ENCODE measurements at regions not wholly inside any gene's neighbourhood (a gene's known extent, or its start where the extent isn't known, plus 50 kb on each side); places are given as distances from the start of the nearest gene placed in this dataset.

DNA sequence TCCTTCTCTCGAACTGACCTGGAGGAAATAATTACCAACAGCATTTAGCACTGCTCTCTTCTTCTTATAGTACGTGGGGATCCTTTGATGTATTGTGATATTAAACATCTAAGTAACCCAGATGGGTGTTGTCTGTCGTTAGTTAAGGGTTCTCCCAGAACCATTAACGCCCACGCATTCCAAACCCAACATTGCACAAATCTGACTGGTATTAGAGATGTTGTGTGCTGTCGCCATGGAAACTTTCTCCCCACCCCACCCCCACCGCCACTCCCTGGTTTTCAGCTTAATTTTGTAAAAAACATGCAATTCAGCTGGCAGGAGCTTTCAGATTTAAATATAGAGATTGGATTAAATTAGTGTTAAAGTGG, 1495.2 kb downstream of the TBC1D22A start:
- Histone ChIP-seq H3K79me2 (ENCODE audit: insufficient read depth, low read length) (no peaks in the 10 kb centered on the region), H3K9me3 (ENCODE audit: control insufficient read depth in 1 of 2, insufficient read depth in 1 of 2, low read depth in 1 of 2, low read length in 2 of 2) (no peaks in the 10 kb centered on the region; a peak in 1 of 4 replicates), H3K9me2 (ENCODE audit: insufficient read depth) (no peaks in the 10 kb centered on the region), H3K36me3 (ENCODE audit: control insufficient read depth in 1 of 2, insufficient read depth in 2 of 2, low read length in 2 of 2) (no peaks in the 10 kb centered on the region), H4K20me1 (ENCODE audit: insufficient read depth) (no peaks in the 10 kb centered on the region), H3K9ac (ENCODE audit: low read length) (no peak overlapping the region), H3K4me1 (ENCODE audit: control insufficient read depth in 1 of 2, insufficient read depth in 2 of 2, low read length in 2 of 2) (no peaks in the 10 kb centered on the region), H3K27ac (ENCODE audit: low read depth, low read length) (no peak overlapping the region), H3K4me3 (replicated peaks in 1 of 2; ENCODE audit: low read depth in 1 of 2, low read length in 2 of 2) (no peak overlapping the region), H2AFZ (ENCODE audit: low read depth, low read length, poor library complexity, severe bottlenecking) (no peak overlapping the region), H3K4me2 (ENCODE audit: low read length) (no peak overlapping the region), H3K27me3 (ENCODE audit: insufficient read depth, low read length) (peaks cover 2% of the 10 kb centered on the region; the same call in 1 of the 2 replicates)
- no TSS peak for BruUV-seq (replicated peaks)
- intact Hi-C loops (cut with micrococcal nuclease), result no loop called here
- ATAC-seq (no peak), DNase-seq (ENCODE audit: low read depth, low spot score) (no peak)
- POLR2A ChIA-PET, result no interaction called here
- no peak for TF ChIP-seq ELF1 (IDR thresholded peaks at IDR 0.05; ENCODE audit: borderline replicate concordance, low read depth)
- TF ChIP-seq, protein P1, sequence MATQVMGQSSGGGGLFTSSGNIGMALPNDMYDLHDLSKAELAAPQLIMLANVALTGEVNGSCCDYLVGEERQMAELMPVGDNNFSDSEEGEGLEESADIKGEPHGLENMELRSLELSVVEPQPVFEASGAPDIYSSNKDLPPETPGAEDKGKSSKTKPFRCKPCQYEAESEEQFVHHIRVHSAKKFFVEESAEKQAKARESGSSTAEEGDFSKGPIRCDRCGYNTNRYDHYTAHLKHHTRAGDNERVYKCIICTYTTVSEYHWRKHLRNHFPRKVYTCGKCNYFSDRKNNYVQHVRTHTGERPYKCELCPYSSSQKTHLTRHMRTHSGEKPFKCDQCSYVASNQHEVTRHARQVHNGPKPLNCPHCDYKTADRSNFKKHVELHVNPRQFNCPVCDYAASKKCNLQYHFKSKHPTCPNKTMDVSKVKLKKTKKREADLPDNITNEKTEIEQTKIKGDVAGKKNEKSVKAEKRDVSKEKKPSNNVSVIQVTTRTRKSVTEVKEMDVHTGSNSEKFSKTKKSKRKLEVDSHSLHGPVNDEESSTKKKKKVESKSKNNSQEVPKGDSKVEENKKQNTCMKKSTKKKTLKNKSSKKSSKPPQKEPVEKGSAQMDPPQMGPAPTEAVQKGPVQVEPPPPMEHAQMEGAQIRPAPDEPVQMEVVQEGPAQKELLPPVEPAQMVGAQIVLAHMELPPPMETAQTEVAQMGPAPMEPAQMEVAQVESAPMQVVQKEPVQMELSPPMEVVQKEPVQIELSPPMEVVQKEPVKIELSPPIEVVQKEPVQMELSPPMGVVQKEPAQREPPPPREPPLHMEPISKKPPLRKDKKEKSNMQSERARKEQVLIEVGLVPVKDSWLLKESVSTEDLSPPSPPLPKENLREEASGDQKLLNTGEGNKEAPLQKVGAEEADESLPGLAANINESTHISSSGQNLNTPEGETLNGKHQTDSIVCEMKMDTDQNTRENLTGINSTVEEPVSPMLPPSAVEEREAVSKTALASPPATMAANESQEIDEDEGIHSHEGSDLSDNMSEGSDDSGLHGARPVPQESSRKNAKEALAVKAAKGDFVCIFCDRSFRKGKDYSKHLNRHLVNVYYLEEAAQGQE (IDR thresholded peaks at IDR 0.05; ENCODE audit: low read depth), result no peak
- TF ChIP-seq, protein P2, sequence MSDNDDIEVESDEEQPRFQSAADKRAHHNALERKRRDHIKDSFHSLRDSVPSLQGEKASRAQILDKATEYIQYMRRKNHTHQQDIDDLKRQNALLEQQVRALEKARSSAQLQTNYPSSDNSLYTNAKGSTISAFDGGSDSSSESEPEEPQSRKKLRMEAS (IDR thresholded peaks at IDR 0.05), result no peak
- TF ChIP-seq, protein P3, sequence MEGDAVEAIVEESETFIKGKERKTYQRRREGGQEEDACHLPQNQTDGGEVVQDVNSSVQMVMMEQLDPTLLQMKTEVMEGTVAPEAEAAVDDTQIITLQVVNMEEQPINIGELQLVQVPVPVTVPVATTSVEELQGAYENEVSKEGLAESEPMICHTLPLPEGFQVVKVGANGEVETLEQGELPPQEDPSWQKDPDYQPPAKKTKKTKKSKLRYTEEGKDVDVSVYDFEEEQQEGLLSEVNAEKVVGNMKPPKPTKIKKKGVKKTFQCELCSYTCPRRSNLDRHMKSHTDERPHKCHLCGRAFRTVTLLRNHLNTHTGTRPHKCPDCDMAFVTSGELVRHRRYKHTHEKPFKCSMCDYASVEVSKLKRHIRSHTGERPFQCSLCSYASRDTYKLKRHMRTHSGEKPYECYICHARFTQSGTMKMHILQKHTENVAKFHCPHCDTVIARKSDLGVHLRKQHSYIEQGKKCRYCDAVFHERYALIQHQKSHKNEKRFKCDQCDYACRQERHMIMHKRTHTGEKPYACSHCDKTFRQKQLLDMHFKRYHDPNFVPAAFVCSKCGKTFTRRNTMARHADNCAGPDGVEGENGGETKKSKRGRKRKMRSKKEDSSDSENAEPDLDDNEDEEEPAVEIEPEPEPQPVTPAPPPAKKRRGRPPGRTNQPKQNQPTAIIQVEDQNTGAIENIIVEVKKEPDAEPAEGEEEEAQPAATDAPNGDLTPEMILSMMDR (IDR thresholded peaks at IDR 0.05 in 2 of 3, conservative IDR thresholded peaks at IDR 0.05 in 1 of 3; ENCODE audit: borderline replicate concordance in 1 of 3, insufficient read depth in 1 of 3, low read depth in 2 of 3, low read length in 2 of 3), result no peak
- no peak for TF ChIP-seq SIN3A (IDR thresholded peaks at IDR 0.05; ENCODE audit: low read depth)
- TF ChIP-seq YY1 (IDR thresholded peaks at IDR 0.05; ENCODE audit: extremely low read depth, insufficient replicate concordance, low read depth, low read length), result no peak
- no peak for TF ChIP-seq POLR2A (IDR thresholded peaks at IDR 0.05; ENCODE audit: borderline replicate concordance, extremely low read depth, insufficient read depth, insufficient read length)
- no peak for TF ChIP-seq JUND (IDR thresholded peaks at IDR 0.05)
- TF ChIP-seq TCF7L2 (IDR thresholded peaks at IDR 0.05; ENCODE audit: borderline replicate concordance, extremely low read depth, insufficient read depth, insufficient read length), result no peak
- no peak for TF ChIP-seq SP1 (IDR thresholded peaks at IDR 0.05; ENCODE audit: low read depth)
- TF ChIP-seq CEBPB (IDR thresholded peaks at IDR 0.05; ENCODE audit: low read depth), result no peak
- TF ChIP-seq, protein P4, sequence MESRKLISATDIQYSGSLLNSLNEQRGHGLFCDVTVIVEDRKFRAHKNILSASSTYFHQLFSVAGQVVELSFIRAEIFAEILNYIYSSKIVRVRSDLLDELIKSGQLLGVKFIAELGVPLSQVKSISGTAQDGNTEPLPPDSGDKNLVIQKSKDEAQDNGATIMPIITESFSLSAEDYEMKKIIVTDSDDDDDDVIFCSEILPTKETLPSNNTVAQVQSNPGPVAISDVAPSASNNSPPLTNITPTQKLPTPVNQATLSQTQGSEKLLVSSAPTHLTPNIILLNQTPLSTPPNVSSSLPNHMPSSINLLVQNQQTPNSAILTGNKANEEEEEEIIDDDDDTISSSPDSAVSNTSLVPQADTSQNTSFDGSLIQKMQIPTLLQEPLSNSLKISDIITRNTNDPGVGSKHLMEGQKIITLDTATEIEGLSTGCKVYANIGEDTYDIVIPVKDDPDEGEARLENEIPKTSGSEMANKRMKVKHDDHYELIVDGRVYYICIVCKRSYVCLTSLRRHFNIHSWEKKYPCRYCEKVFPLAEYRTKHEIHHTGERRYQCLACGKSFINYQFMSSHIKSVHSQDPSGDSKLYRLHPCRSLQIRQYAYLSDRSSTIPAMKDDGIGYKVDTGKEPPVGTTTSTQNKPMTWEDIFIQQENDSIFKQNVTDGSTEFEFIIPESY (IDR thresholded peaks at IDR 0.05; ENCODE audit: extremely low read depth, insufficient replicate concordance, low read length), result no peak
- no peak for TF ChIP-seq ZFX (IDR thresholded peaks at IDR 0.05)
- TF ChIP-seq POLR2AphosphoS5 (IDR thresholded peaks at IDR 0.05; ENCODE audit: low read depth, low read length), result no peak
- TF ChIP-seq FOSL1 (IDR thresholded peaks at IDR 0.05; ENCODE audit: low read depth), result no peak
- no peak for TF ChIP-seq SRF (IDR thresholded peaks at IDR 0.05; ENCODE audit: low read depth)
- TF ChIP-seq, protein P5, sequence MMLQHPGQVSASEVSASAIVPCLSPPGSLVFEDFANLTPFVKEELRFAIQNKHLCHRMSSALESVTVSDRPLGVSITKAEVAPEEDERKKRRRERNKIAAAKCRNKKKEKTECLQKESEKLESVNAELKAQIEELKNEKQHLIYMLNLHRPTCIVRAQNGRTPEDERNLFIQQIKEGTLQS (IDR thresholded peaks at IDR 0.05), result no peak
- RAD21 ChIA-PET (ENCODE audit: low non-redundant PET in 1 of 2, low total read pairs in 2 of 2, uncharacterized antibody in 2 of 2, unreplicated experiment in 2 of 2), result no interaction called here
- CTCF ChIA-PET, result no interaction called here
